HEK293T (cell line): ENCODE measurements at regions not wholly inside any gene's neighbourhood (a gene's known extent, or its start where the extent isn't known, plus 50 kb on each side); places are given as distances from the start of the nearest gene placed in this dataset.

Source experiments
- CTCF ChIA-PET: fragments of 350-600 bp; formaldehyde crosslinking; extraction: SDS; loops from one replicate; lab custom pipeline; 2021; ENCODE audit warnings: antibody characterized with exemption, inconsistent platforms; lab: Yijun Ruan, JAX
- POLR2A ChIA-PET: fragments of 350-600 bp; formaldehyde crosslinking; extraction: SDS; loops from one replicate; lab custom pipeline; 2020; ENCODE audit warnings: antibody characterized with exemption, inconsistent platforms; lab: Yijun Ruan, JAX
- DNase-seq: peaks from one replicate; pipeline ENCODE4 v3.0.0; 2012; ENCODE audit warnings: mixed read lengths; ENCODE audit errors: extremely low spot score
- ARNT ChIP-seq: fragments of 450-650 bp; IDR thresholded peaks from 2 replicates; pipeline ENCODE4 v1.6.1; 2017; ENCODE audit warnings: mild to moderate bottlenecking
- BHLHE40 ChIP-seq: fragments of 450-650 bp; IDR thresholded peaks from 2 replicates; pipeline ENCODE4 v1.6.1; 2016; ENCODE audit warnings: mild to moderate bottlenecking, moderate library complexity, borderline replicate concordance
- CTBP1 ChIP-seq: fragments of 450-650 bp; IDR thresholded peaks from 2 replicates; pipeline ENCODE4 v1.6.1; 2016; ENCODE audit warnings: borderline replicate concordance
- ELF4 ChIP-seq: fragments of 450-650 bp; IDR thresholded peaks from 2 replicates; pipeline ENCODE4 v1.6.1; 2017; ENCODE audit warnings: antibody characterized with exemption
- FOXA1 ChIP-seq: fragments of 450-650 bp; IDR thresholded peaks from 2 replicates; pipeline ENCODE4 v1.6.1; 2016; ENCODE audit warnings: mild to moderate bottlenecking
- FOXK2 ChIP-seq: fragments of 450-650 bp; IDR thresholded peaks from 2 replicates; pipeline ENCODE4 v1.6.1; 2016; ENCODE audit warnings: mild to moderate bottlenecking
- FOXM1 ChIP-seq: fragments of 450-650 bp; IDR thresholded peaks from 2 replicates; pipeline ENCODE4 v1.6.1; 2017; ENCODE audit warnings: mild to moderate bottlenecking, borderline replicate concordance
- HDGF ChIP-seq: fragments of 450-650 bp; IDR thresholded peaks from 2 replicates; pipeline ENCODE4 v1.6.1; 2017; ENCODE audit warnings: antibody characterized with exemption, borderline replicate concordance
- L3MBTL2 ChIP-seq: fragments of 450-650 bp; conservative IDR thresholded peaks from 2 replicates; pipeline ENCODE4 v1.6.1; 2016; ENCODE audit warnings: mild to moderate bottlenecking
- LEF1 ChIP-seq: fragments of 450-650 bp; IDR thresholded peaks from 2 replicates; pipeline ENCODE4 v1.6.1; 2017; ENCODE audit warnings: mild to moderate bottlenecking, borderline replicate concordance
- NFRKB ChIP-seq: fragments of 450-650 bp; IDR thresholded peaks from 2 replicates; pipeline ENCODE4 v1.6.1; 2016; ENCODE audit warnings: mild to moderate bottlenecking, moderate library complexity
- SP1 ChIP-seq: fragments of 450-650 bp; IDR thresholded peaks from 2 replicates; pipeline ENCODE4 v1.6.1; 2017
- SUZ12 ChIP-seq: fragments of 450-650 bp; IDR thresholded peaks from 2 replicates; pipeline ENCODE4 v1.6.1; 2016; ENCODE audit warnings: mild to moderate bottlenecking
- TARDBP ChIP-seq: fragments of 450-650 bp; IDR thresholded peaks from 2 replicates; pipeline ENCODE4 v1.6.1; 2016
- ZNF384 ChIP-seq: fragments of 450-650 bp; IDR thresholded peaks from 2 replicates; pipeline ENCODE4 v1.6.1; 2016
- TF ChIP-seq, protein P1 (sequence below): fragments of 450-650 bp; IDR thresholded peaks from 2 replicates; pipeline ENCODE4 v1.6.1; 2016

DNA sequence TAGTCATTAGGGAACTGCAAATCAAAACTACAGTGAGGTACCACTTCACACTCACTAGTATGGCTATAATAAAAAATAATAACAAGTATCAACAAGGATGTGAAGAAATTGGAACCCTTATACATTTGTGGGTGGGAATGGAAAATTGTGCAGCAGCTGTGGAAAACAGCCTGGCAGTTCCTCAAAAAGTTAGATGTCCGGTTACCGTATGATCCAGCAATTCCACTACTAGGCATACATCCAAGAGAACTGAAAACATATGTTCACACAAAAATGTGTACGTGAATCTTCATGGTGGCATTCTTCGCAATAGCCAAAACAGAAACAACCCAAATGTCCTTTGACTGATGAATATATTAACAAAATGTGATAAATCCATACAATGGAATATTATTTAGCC lies 187.9 kb upstream of the LYSMD4 start:
- no peak for TF ChIP-seq SUZ12
- no peak for TF ChIP-seq FOXM1
- no peak for TF ChIP-seq NFRKB
- TF ChIP-seq LEF1 = no peak
- no peak for TF ChIP-seq ELF4
- no peak for TF ChIP-seq ARNT
- TF ChIP-seq HDGF = no peak
- no peak for TF ChIP-seq ZNF384
- TF ChIP-seq BHLHE40 = no peak
- TF ChIP-seq L3MBTL2 = no peak
- TF ChIP-seq, protein P1, sequence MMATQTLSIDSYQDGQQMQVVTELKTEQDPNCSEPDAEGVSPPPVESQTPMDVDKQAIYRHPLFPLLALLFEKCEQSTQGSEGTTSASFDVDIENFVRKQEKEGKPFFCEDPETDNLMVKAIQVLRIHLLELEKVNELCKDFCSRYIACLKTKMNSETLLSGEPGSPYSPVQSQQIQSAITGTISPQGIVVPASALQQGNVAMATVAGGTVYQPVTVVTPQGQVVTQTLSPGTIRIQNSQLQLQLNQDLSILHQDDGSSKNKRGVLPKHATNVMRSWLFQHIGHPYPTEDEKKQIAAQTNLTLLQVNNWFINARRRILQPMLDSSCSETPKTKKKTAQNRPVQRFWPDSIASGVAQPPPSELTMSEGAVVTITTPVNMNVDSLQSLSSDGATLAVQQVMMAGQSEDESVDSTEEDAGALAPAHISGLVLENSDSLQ = no peak
- no peak for TF ChIP-seq TARDBP
- POLR2A ChIA-PET = no interaction called here
- CTCF ChIA-PET = no interaction called here
- DNase-seq = no peak

DNA sequence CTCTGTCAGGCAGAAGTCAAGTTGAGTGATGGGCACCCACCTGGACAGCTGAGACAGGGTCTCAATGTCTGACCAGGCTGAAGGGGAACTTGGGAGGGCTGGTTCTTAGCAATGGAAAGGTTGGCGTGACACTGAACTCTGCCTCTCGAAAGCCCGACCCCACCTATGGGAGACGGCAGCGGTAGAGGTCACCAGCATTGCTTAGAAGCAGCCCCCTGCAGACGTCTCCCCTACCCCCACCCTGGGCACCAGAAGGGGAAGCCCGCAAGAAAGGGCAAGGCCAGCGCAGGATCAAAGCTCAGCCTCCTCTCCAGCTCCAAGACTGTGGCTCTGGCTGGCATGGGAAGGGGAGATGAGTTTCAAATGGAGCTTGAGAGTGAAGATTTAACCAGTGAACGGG lies 184.8 kb upstream of the LYSMD4 start:
- no peak for DNase-seq
- ChIA-PET CTCF (interaction anchor here (1.0 kb wide), 1 partner anchor 9 kb away, joined by 3 read pairs; no protein-coding TSS in a partner anchor), POLR2A (no interaction called here)
- TF ChIP-seq L3MBTL2 (no peak), NFRKB (no peak), FOXM1 (no peak)

DNA sequence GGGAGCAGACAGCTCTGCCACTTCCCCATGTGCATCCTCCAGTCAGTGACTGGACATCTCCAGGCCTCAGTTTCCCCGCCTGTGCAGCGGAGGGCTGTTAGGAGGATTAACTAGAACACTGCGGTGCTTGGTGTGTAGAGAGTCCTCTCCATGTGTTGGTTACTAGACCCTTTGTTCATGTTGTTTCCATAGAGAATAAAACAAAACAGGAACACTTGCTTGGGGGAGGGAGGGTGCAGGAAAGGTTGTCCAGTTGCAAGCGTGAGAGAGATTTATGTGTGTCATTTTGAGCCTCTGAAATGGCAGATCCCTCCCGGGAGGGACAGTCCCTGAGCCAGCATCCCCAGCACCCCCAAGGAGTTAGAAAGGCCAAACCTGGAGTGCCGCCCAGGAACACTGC lies 184.0 kb upstream of the LYSMD4 start:
- CTCF ChIA-PET = no interaction called here
- no peak for TF ChIP-seq LEF1
- no peak for TF ChIP-seq NFRKB
- no peak for TF ChIP-seq HDGF
- TF ChIP-seq L3MBTL2 = no peak
- TF ChIP-seq BHLHE40 = no peak
- TF ChIP-seq ELF4 = no peak
- TF ChIP-seq CTBP1 = no peak
- no peak for TF ChIP-seq ARNT
- TF ChIP-seq SP1 = no peak
- no peak for TF ChIP-seq FOXM1
- no peak for TF ChIP-seq TARDBP
- TF ChIP-seq, protein P1 = no peak
- POLR2A ChIA-PET = no interaction called here
- no peak for DNase-seq

DNA sequence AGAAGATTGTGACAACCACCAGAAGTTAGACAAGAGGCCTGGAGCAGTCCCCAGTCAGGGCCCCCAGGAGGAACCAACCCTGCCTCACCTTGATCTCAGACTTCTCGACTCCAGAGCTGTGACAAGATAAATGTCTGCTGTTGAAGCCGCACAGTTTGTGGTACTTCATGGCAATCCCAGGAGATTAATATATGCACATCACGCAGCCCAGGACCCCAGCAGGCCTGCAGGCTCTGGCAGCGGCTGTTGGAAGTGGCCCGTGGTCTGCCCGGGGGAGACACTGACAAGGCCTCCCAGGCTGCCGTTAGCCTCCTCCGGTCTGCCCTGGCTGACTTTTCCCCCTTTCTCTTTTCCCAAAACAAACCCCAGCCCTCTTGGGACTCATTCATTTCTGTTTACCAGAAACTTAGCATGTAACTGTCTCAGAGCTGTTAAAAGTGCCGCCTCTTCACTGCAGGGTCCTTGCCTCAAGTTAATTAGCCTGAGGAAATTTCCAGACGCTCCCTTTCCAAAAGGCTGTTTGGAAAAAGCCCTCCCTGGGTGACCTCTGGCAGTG lies 183.5 kb upstream of the LYSMD4 start:
- DNase-seq = no peak
- ChIA-PET CTCF (no interaction called here), POLR2A (no interaction called here)
- TF ChIP-seq FOXK2 (no peak), CTBP1 (no peak), SUZ12 (no peak), ARNT (no peak), TARDBP (no peak)

DNA sequence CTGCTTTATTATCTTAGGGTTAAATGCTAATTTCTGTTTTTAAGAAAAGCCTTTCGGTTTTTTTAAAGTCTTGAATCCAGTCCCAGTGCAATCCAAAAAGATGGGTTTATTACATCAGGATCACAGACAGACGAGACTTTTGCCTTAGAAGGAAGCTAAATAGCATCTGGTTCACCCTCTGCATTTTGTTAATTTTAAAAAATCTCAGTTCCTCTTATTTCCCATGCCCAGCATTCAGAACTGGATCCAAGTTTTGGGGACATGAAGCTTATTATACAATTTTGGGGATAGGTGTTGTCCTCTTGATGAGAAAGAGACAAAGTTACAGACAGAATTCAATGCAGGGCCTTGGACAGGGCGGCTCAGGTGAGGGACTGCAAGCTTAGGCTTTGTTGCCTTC lies 181.5 kb upstream of the LYSMD4 start:
- ChIA-PET CTCF (interaction anchor here (0.6 kb wide), 1 partner anchor 658 kb away, joined by 3 read pairs; no protein-coding TSS in a partner anchor), POLR2A (interaction anchor here (1.4 kb wide), 1 partner anchor 10 kb away, joined by 3 read pairs; no protein-coding TSS in a partner anchor)
- DNase-seq = no peak
- TF ChIP-seq SP1 (no peak), FOXK2 (no peak), ZNF384 (no peak), ELF4 (no peak), NFRKB (no peak), BHLHE40 (no peak), CTBP1 (no peak), ARNT (no peak), HDGF (no peak), L3MBTL2 (no peak), FOXA1 (no peak), TARDBP (no peak), SUZ12 (no peak), LEF1 (no peak), FOXM1 (no peak)
- TF ChIP-seq, protein P1 = no peak

DNA sequence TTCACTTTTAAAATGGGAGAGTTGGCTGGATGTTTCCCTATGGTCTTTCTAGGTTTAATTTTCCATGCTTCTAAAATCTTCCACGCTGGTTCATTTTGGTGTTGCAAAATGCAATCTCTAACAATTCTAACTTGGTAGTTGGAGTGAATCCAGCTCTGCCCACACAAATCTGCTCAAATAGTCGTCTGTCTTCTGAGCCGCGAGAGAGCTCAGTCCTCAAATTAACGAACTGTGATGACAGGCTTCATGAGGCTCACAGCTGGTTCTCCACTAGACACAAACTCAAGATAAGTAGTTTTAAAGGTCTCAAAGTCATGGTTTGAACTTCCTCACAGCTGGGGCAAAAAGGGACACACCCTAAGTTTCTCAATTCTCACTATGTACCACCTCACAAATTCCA lies 178.6 kb upstream of the LYSMD4 start:
- ChIA-PET POLR2A (no interaction called here), CTCF (interaction anchor here (0.6 kb wide), 1 partner anchor 146 kb away, joined by 3 read pairs; no protein-coding TSS in a partner anchor)
- TF ChIP-seq ARNT (no peak), HDGF (no peak), LEF1 (no peak), CTBP1 (no peak), SUZ12 (no peak), SP1 (no peak), NFRKB (no peak), BHLHE40 (no peak), ELF4 (no peak), TARDBP (no peak), ZNF384 (no peak), FOXM1 (no peak)
- no peak for DNase-seq
